ENCODE measurements at regions not wholly inside any gene's neighbourhood (a gene's known extent, or its start where the extent isn't known, plus 50 kb on each side); places are given as distances from the start of the nearest gene placed in this dataset.
"Not testable (repeated sequence)": the region's sequence is repeated elsewhere in the genome, so short reads cannot be mapped to it uniquely, and the experiment has no call there.

DNA sequence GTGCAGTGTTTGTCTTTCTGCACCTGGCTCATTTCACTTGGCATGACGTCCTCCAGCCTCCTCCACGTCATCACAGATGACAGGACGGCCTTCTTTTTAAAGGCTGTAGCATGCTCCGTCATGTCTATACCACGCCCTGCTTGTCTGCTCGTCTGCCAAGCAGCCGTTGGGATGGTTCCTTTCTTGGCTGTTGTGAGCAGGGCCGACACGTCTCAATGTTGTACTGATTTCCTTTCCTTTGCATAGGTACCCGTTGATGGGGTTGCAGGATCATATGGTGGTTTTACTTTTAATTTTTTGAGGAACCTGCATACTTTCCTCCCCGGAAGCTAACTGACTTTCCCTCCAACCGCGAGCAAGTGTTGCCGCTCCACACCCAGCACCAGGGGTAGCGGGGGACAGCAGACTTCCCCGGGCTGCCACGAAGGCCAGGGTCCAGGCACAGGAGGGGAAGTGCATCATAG is 212.2 kb upstream of the ZNF469 start:
- TF ChIP-seq, protein P1, sequence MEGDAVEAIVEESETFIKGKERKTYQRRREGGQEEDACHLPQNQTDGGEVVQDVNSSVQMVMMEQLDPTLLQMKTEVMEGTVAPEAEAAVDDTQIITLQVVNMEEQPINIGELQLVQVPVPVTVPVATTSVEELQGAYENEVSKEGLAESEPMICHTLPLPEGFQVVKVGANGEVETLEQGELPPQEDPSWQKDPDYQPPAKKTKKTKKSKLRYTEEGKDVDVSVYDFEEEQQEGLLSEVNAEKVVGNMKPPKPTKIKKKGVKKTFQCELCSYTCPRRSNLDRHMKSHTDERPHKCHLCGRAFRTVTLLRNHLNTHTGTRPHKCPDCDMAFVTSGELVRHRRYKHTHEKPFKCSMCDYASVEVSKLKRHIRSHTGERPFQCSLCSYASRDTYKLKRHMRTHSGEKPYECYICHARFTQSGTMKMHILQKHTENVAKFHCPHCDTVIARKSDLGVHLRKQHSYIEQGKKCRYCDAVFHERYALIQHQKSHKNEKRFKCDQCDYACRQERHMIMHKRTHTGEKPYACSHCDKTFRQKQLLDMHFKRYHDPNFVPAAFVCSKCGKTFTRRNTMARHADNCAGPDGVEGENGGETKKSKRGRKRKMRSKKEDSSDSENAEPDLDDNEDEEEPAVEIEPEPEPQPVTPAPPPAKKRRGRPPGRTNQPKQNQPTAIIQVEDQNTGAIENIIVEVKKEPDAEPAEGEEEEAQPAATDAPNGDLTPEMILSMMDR (conservative IDR thresholded peaks at IDR 0.05), result no peak
- H3K9me3 Mint-ChIP-seq, result peaks cover 11% of the 10 kb centered on the region
- no peak for DNase-seq (ENCODE audit: extremely low spot score, unreplicated experiment)
- H3K4me3 Mint-ChIP-seq, result peak overlapping the region; percentile 11
- H3K36me3 Mint-ChIP-seq, result no peaks in the 10 kb centered on the region
- H3K27ac Mint-ChIP-seq, result no peak overlapping the region
- peaks cover 4% of the 10 kb centered on the region for H3K27me3 Mint-ChIP-seq
- peaks cover 14% of the 10 kb centered on the region for H3K4me1 Mint-ChIP-seq (ENCODE audit: unreplicated experiment)

DNA sequence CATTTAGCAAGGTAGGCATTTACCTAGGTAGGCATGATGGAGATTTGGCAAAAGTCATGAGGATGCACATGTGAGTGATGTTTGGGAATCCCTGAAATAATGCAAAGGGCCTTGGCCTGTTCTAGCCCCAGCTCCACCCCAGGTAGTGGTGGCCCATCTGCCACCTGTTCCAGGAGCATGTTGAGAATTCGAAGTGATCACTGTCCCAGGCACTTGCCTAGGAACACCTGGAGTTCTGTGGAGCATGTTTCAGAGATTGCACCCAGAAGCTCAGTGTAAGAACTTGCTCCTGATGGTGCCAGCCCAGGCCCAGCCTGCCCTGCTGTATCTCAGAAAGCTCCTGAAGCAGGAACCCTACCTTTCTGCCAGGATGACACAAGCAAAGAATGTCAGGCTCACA is 211.6 kb upstream of the ZNF469 start:
- not testable (repeated sequence) for H3K27me3 Mint-ChIP-seq; DNase-seq (ENCODE audit: extremely low spot score, unreplicated experiment); H3K4me3 Mint-ChIP-seq; H3K36me3 Mint-ChIP-seq; H3K27ac Mint-ChIP-seq
- Mint-ChIP-seq H3K9me3 (peaks cover 11% of the 10 kb centered on the region), H3K4me1 (ENCODE audit: unreplicated experiment) (peaks cover 14% of the 10 kb centered on the region)

DNA sequence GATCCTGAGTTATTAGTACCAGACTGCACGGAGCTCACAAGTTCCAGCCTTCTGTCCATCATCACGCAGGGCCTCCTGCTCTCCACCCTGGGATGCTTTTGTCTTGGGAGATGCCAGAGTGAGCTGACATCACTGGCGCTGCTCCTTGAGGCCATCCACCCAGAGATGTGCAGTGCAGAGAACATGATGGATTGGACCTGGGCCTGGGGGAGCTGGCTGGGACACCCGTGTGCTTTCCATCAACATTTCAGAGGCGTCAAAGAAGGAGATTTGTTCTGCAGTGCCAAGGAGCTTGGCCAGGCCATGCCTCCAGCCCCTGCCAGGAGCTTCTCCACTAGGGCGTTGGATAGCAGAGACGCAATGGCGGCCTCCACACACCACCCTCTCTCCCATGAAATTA is 206.6 kb upstream of the ZNF469 start:
- H3K4me3 Mint-ChIP-seq; DNase-seq (ENCODE audit: extremely low spot score, unreplicated experiment); H3K27ac Mint-ChIP-seq; H3K4me1 Mint-ChIP-seq (ENCODE audit: unreplicated experiment); H3K36me3 Mint-ChIP-seq; H3K27me3 Mint-ChIP-seq: not testable (repeated sequence)
- H3K9me3 Mint-ChIP-seq, result peaks cover 11% of the 10 kb centered on the region

DNA sequence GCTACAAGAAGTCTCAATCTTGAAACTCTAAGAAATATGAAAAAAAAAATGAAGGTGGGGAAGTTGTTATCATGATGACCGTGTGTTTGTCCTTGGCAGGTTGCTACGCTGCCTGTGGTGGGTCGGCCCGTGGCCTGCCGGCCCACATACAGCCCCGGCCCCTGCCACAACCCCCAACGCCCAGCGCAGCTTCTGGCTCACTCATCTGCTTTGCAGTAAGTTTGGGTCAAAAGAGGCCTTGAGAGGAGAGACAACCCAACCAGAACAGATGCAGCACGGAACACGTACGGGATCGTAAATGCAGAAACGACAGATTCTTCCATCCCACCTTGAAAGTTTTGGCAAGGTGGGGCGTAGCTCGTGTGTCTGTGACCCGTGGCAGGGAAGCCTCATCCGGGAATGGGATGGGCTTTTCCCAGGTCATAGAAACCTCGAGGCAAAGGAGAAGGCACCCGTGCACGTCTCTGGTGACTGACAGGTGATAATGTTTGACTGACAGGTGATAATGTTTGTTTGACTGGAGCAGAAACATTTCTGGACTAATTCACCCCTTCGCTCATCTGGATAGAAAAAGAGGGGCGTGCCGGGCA is 206.1 kb upstream of the ZNF469 start:
- not testable (repeated sequence) for H3K27ac Mint-ChIP-seq; H3K4me1 Mint-ChIP-seq (ENCODE audit: unreplicated experiment); H3K9me3 Mint-ChIP-seq; H3K4me3 Mint-ChIP-seq; H3K36me3 Mint-ChIP-seq; H3K27me3 Mint-ChIP-seq
- DNase-seq (ENCODE audit: extremely low spot score, unreplicated experiment), result peak; percentile 48

DNA sequence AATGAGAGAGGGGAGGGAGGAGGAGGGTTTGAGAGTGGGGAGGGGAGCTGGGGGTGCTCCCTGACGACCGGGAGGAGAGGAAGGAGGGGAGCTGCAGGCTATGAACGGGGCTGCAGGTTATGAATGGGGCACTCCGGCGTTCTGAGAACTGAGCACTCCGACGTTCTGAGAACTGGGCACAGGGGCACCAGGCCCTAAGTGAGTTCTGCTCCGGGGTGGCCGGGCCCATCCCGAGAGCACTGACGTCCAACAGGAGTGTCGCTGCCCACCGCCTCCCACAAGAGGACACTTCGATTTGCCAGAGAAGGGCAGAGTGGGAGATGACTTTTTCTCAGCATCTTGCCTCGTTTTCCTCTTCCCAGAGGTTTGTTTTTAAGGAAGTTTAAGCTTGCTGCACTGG is 204.5 kb upstream of the ZNF469 start:
- not testable (repeated sequence) for H3K27me3 Mint-ChIP-seq; H3K4me3 Mint-ChIP-seq; H3K9me3 Mint-ChIP-seq; H3K27ac Mint-ChIP-seq; H3K4me1 Mint-ChIP-seq (ENCODE audit: unreplicated experiment); H3K36me3 Mint-ChIP-seq
- DNase-seq (ENCODE audit: extremely low spot score, unreplicated experiment), result peak; percentile 25

DNA sequence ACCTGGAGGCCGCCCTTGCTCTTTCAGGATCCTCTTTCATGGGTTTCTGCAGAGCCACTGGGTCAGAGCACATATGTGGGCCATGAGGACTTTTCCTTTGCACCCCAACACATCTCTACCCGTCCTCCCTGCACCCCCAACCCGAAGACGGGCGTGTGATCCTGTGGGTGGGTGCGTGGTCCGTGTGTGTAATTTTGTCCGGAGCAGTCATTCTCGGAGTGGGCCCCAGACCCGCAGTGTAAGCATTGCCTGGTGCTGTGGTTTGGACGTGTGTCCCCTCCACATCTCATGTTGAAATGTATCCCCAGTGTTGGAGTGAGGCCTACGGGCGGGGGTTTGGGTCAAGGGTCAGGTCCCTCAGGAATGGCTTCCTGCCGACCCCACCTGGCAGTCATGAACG is 203.9 kb upstream of the ZNF469 start:
- not testable (repeated sequence) for H3K4me1 Mint-ChIP-seq (ENCODE audit: unreplicated experiment); H3K9me3 Mint-ChIP-seq; H3K27ac Mint-ChIP-seq; H3K27me3 Mint-ChIP-seq; H3K36me3 Mint-ChIP-seq; H3K4me3 Mint-ChIP-seq
- peak; percentile 47 for DNase-seq (ENCODE audit: extremely low spot score, unreplicated experiment)

DNA sequence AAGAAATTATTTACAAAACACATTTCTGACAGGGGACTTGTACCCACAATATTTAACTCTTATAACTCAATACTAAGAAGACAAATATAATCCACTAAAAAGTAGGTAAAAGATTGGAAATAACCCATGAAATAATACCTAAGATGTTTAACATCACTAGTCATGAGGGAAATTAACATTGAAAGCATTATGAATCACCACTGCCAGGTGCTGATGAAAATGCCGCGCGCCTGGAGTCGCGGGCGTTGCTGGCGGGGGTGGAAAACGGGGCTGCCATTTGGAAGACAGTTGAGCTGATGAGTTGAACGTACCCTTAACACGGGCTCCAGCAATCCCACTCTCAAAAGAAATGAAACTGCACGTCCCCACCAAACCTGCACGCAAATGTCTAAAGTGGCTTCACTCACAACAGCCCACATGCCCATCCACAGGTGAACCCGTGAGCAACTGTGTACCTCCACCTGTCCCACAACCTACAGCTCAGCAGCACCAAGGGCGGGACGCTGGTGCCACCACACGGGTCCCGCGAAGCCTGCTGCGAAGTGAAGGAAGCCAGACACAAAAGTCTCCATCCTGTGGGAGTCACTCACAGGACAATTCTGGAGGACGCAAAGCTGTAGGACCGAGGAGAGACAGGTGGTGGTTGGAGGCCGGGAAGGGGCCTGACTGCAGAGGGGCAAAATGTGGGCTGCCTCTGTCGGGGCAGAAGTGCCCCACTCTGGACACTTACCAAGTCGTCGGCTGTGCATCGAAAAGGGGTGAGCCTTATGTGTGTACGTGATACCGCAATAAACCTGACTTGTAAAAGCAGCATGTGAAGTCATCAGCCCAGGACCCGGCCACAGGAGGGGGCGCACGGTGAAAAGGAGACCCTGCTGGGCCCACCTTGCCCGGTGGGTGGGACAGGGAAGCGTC is 199.5 kb upstream of the ZNF469 start:
- H3K4me1 Mint-ChIP-seq (ENCODE audit: unreplicated experiment); H3K36me3 Mint-ChIP-seq; H3K27me3 Mint-ChIP-seq; H3K9me3 Mint-ChIP-seq; H3K4me3 Mint-ChIP-seq; H3K27ac Mint-ChIP-seq: not testable (repeated sequence)
- DNase-seq (ENCODE audit: extremely low spot score, unreplicated experiment), result peak; percentile 60

DNA sequence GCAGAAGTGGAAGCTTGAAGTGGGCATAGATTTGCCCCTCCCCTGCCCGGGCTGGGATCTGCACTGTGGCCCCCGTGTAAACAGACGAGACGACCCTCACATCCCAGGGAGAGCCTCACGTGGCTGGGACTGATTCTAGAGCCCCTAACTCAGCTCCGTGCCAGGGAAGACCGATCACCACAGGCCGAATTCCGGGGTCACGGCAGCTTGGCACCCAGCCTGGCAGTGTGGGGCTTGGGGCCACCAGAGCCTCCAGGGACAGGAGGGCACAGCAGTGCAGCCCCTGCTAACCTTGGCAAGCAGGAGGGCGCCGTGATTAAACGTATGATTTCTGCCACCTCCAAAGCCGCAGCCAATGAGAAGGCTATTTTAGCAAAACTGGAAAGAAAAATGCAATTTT is 198.7 kb upstream of the ZNF469 start:
- peak; percentile 49 for DNase-seq (ENCODE audit: extremely low spot score, unreplicated experiment)
- not testable (repeated sequence) for H3K4me3 Mint-ChIP-seq; H3K27me3 Mint-ChIP-seq; H3K36me3 Mint-ChIP-seq; H3K9me3 Mint-ChIP-seq; H3K4me1 Mint-ChIP-seq (ENCODE audit: unreplicated experiment); H3K27ac Mint-ChIP-seq

DNA sequence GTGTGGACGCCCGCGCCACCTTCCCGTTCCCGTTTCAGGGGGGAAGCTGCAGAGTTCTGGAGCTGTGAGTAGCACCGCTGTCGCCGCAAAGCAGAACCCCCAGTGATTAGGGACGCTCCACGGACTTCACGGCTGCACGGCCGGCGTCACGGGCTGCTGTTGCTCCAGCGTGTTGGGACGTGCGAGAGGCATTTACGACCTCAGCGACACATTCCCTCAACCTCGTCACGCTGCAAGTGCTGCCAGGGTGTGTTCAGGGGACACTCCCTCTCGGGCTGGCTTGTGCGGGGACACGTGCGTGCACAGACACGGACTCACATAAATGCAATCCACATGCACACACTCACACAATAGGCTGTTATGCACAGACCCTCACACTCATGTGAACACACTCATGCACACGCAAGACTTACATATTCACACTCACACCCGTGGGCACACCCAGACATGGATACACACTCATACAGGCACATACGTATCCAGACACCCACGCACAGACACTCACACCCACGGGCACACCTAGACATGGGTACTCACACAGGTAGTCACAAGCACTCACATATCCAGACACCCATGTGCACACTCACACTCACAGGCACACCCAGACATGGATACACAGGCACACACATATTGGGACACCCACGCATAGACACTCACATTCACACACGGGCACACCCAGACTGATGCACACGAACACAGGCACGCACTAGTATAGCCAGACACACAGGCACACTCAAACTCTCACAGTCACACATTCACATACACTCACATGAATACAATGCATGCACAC is 198.0 kb upstream of the ZNF469 start:
- not testable (repeated sequence) for H3K4me1 Mint-ChIP-seq (ENCODE audit: unreplicated experiment); H3K27ac Mint-ChIP-seq; H3K27me3 Mint-ChIP-seq; H3K9me3 Mint-ChIP-seq; H3K36me3 Mint-ChIP-seq; H3K4me3 Mint-ChIP-seq
- peak; percentile 45 for DNase-seq (ENCODE audit: extremely low spot score, unreplicated experiment)

DNA sequence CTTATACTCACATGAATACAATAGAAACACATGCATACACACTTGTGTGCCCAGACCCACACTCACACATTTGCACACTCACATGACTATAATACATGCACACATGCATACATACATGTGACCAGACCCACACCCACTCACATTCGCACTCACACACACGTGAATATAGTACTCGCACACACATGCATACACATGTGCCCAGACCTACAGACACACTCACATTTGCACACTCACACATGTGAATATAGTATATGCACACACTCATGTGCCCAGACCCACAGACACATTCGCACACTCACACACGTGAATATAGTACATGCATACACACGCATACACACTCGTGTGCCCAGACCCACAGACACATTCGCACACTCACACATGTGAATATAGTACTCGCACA is 197.4 kb upstream of the ZNF469 start:
- H3K4me1 Mint-ChIP-seq (ENCODE audit: unreplicated experiment); H3K4me3 Mint-ChIP-seq; H3K36me3 Mint-ChIP-seq; H3K27me3 Mint-ChIP-seq; H3K27ac Mint-ChIP-seq; H3K9me3 Mint-ChIP-seq: not testable (repeated sequence)
- peak; percentile 2 for DNase-seq (ENCODE audit: extremely low spot score, unreplicated experiment)

DNA sequence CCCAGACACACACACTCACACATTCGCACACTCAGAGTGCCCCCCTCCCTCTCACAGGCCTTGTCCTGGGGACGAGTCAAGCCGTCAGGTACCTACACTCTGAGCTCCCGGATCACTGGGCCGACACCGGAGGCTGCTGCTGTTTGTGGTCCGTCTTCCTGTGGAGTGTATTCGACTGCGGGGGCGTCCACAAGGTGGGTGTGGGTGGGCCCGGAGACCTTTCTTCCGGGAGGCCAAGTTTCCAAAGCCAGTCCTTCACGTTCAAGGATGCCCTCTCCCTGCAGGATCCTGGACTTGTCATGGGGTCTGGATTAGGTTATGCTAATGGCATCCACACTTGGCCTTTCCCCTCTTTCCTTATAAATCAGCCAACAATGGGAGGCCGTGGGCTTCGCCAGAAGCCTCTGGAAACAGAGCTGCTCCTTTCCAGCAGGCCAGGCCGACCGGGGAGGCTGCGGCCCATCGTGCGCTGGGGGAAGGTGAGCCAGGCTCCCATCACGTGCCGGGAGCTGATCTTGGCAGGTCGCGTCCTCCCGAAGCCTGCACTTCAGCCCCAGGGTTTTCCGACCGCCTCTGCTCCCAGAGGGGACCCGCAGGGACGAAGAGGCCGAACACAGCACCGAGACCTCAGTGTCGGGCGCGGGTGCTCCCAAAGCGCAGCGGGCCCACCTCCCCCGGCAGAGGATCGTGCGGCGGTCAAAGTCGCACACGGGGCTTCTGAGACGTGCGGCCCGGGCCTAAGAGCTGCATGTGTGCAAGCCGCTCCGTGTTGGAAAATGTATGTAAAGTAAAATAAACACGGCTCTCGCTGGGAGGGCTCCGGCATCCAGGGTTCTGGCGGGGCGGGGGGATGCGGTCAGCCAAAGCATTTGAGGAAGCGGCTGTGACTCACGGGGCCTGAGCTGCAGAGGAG is 196.5 kb upstream of the ZNF469 start:
- H3K4me1 Mint-ChIP-seq (ENCODE audit: unreplicated experiment); H3K36me3 Mint-ChIP-seq; H3K27ac Mint-ChIP-seq; H3K27me3 Mint-ChIP-seq; H3K4me3 Mint-ChIP-seq; H3K9me3 Mint-ChIP-seq: not testable (repeated sequence)
- peak; percentile 64 for DNase-seq (ENCODE audit: extremely low spot score, unreplicated experiment)

Measured in type B pancreatic cell (in vitro differentiated cells).